ENCODE measurements at regions not wholly inside any gene's neighbourhood (a gene's known extent, or its start where the extent isn't known, plus 50 kb on each side); places are given as distances from the start of the nearest gene placed in this dataset.

DNA sequence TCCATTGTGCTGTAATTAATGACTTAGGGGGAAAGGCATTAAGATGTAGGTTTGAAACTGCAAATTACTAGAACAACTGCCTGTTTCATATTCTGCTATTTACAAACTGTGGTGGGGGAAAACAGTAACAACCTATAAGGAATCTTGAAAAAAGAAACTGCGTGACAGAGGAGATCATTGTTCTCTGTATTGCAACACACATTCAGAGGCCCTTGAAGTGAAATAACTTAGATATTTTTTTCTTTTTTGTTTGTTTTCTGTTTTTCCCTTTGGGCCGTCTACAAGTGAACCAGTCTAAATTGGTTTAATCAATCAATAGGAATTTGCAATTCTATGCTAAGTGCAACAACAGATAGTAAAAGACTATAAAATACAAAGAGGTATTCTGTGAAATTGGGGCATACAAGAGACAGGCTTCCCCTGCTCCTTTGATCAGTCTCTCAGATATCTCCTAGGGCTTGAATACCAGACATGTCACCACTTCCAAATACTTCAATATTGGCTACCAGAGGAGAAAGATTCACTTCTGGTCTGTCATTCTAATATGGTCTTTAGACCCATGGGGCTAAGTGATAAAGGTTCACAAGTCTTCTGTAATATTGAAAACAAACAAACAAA, 2055.1 kb upstream of the CELF4 start:
- TF ChIP-seq, protein P1, sequence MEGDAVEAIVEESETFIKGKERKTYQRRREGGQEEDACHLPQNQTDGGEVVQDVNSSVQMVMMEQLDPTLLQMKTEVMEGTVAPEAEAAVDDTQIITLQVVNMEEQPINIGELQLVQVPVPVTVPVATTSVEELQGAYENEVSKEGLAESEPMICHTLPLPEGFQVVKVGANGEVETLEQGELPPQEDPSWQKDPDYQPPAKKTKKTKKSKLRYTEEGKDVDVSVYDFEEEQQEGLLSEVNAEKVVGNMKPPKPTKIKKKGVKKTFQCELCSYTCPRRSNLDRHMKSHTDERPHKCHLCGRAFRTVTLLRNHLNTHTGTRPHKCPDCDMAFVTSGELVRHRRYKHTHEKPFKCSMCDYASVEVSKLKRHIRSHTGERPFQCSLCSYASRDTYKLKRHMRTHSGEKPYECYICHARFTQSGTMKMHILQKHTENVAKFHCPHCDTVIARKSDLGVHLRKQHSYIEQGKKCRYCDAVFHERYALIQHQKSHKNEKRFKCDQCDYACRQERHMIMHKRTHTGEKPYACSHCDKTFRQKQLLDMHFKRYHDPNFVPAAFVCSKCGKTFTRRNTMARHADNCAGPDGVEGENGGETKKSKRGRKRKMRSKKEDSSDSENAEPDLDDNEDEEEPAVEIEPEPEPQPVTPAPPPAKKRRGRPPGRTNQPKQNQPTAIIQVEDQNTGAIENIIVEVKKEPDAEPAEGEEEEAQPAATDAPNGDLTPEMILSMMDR (conservative IDR thresholded peaks at IDR 0.05; ENCODE audit: low read depth, low read length), result no peak
- no peak for TF ChIP-seq EZH2phosphoT487 (IDR thresholded peaks at IDR 0.05; ENCODE audit: borderline replicate concordance, low read length)
